Effector CD8-positive, alpha-beta T cell (primary cell): ENCODE measurements at regions not wholly inside any gene's neighbourhood (a gene's known extent, or its start where the extent isn't known, plus 50 kb on each side); places are given as distances from the start of the nearest gene placed in this dataset.

ENCODE experiments used
- DNase-seq: peaks from one replicate; lab custom pipeline; 2025; lab: John Stamatoyannopoulos, UW

DNA sequence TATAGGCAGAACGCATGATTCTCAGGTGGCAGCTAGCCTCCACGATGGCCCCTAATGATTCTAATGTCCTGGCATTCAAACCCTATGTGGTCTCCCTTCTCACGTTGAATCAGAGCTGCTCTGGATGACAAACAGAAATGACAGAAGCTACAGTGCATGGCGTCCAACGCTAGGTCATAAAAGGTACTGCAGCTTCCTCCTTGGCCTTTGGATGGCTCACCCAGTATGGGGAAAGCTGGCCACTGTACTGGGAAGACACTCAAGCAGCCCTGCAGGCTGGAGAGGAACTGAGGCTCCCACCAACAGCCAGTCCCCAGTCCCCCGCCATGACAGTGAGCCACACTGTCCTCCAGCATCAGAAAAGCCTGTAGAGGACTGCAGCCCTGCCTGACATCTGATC, 286.3 kb downstream of the FAM43A start:
- DNase-seq = no peak

DNA sequence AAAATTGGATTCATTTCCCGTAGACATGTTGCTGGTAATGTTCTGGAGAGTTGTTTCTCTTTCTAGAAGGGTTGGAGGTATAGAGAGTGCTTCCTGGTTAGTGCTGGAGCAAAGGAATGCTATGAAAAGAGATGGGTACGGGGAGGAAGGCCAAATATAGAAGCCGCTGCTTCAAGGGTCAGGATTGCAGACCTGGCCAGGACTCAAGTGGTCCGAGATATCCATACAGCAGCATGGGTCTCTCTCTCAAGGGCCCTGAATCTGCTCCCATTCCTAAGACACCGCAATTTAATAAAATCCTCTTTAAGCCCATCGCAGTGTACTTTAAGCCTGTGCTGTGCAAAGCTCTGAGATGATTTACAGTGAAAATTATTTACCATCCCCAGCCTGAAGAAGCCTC, 287.0 kb downstream of the FAM43A start:
- DNase-seq = no peak

DNA sequence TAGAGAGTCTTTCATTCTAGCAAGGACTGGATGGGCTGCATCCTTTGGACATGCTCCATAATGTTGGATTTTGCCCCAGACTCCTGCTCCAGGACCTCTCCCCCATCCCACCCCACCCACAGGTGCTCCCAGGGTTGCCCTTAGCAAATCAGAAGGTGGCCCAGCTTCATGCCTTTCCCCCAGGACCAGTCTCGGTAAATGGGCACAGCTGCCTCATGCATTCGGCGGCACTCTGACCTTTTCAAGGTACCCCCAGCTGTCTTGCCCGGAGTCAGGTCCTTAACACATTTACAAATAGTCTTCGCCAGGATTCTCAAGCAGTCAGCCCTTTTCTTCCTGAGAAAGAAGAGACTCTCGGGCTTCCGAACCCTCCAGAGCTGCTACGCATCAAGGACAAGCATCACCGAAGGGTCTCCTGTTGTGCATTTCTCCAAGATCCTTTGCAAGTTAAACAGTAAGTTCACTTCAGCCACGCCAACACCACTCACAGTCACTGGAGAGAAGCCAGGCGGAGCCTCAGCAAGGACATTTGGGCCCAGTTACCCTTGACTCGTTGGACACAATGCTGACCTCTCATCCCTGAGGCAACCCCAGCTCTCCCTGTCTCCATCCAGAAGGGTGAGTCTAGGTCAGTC, 287.8 kb downstream of the FAM43A start:
- DNase-seq = no peak

DNA sequence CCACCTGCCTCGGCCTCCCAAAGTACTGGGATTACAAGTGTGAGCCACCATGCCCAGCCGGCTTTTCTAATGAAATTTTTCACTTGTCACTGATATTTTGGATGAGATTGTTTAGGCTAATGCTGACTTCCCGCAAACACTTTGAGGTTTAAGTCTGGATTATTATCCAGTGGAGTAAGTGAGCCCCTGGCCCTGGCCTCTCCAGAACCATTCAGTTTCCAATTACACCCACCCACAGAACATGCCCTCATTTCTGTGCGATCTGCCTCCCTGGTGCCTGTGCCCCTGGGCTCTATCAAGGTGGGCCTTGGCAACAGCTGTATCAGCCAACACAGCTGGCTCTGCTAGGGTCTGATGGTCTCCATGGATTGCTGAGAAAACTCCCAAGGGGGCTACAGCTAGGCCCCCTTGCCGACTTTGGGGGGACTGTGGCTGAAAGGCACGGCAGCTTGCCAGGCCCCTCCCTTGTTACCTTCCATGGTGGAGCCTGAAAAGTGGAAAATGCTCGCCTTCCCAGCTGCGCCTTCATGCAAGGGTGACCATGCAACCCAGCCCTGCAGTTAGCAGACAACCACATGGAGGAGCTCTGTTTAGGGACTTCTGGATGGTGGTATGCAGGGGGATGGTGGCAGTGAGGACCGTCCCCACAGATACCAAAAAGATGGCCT, 288.9 kb downstream of the FAM43A start:
- DNase-seq = no peak

DNA sequence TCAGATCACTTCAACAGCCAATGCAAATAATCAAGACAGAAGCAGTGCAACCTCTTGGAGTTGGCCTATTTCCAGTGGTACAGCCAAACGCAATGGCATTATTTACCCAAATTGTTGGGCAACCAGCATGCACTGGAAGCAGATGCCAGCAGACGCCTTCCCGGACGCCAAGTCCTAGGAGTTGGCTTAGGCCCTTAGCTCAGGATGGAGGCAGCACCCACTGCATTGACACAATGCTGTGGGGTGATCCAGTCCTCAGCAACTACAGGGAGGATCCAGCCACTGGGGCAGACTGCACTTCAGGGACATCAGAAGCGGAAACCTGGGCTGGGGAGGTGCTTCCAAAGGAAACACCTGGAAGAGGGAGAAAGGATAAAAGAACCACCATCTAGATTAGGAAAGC, 290.4 kb downstream of the FAM43A start:
- no peak for DNase-seq

DNA sequence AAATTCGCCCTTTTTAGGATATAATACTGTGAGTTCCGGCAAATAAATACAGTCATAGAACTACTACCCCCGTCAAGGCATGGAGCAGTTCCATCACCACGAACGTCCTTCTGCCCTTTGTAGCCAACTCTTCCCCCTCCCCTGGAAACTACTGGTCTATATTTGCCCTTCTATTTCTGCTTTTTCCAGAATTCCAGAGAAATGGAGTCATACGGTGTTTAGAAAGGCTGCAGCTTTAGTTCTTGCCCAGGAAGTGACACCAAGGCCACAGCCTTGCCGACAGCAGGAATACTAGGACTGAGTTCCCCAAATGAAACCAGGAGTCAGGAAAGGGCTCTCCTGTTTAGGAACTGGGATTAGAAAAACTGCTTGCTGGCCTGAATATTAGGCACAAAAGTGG, 291.2 kb downstream of the FAM43A start:
- DNase-seq = no peak

DNA sequence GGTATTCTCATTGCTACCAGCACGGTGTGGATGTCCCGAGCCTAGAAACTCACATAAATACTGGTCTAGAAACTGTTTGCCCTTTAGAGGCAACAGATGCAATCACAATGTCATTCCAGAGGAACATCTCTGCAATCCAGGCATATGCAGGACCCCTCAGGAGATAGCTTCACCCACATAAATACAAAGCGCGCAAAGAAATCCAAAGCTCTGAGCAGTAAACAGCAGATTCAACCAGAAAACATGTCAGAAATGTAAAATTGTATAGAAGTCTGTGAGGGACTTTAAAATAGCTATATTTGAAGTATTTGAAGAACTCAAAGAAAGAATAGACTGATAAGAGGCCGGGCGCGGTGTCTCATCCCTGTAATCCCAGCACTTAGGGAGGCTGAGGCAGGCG, 291.7 kb downstream of the FAM43A start:
- no peak for DNase-seq

DNA sequence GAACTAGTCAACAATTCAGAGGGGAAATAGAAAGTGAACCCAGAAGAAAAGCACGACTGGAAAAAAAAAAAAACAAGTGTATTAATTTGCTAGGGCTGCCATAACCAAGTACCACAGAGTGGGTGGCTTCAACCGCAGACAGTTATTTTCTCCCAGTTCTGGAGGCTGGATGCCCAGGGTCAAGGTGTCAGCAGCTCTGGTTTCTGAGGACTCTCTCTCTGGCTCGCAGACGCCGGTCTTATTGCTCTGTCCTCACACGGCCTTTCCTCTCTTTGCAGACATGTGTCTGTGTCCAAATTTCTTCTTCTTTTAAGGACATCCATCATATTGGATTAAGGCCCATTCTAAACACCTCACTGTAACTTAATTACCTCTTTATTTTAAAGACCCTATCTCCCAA, 291.8 kb downstream of the XXYLT1 start:
- DNase-seq = no peak

DNA sequence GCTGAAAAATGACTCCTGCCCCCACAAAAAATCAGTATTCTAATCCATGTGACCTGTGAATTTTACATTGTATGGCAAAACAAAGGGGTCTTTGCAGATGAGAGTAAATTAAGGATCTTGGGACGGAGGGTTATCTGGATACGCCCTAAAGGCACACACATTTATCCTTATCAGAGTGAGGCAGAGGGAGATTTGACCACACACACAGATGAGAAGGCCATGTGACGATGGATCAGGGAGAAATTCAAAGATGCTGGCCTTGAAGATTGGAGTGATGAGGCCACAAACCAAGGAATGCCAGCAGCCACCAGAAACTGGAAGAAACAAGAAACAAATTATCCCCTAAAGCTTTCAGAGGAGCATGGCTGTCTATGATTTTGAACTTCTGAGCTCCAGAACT, 288.5 kb downstream of the XXYLT1 start:
- DNase-seq = no peak

DNA sequence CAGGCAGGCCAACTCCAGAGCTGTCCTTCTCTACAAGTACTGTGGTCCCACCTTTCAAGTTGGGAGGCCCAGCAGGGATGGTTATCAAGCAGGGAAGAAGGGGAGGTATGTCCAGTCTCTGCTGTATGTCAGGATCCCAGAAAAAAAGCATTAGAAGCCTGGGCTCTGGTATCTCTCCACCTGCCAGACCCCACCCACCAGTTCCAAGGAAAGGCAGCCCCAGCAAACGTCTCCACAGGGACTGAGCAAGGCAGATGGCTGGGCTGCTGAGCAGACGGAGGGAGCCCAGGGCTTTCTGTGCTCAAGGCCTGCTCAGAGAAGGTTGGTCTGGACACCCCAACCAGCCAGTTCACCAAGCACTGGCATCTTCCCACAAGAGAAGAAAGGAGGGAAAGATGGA, 287.8 kb downstream of the XXYLT1 start:
- DNase-seq = no peak

DNA sequence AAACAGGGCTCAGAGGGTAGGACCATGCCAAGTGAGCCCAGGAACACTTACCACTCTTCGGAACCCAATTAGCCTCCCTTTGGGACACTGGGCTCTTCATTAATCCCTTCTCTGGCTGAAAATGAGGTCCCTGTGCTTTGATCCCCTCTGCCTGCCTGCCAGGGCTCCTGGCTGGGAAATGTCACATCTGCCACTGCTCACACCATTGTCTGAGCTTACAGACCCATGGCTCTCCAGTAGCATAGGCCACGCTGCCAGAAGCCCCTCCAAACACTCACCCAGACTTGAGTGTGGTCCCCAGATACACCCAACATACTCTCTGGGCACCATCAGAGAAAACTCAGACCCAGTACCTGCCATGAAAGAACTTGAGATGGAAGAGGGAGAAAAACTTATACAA, 287.3 kb downstream of the XXYLT1 start:
- no peak for DNase-seq

DNA sequence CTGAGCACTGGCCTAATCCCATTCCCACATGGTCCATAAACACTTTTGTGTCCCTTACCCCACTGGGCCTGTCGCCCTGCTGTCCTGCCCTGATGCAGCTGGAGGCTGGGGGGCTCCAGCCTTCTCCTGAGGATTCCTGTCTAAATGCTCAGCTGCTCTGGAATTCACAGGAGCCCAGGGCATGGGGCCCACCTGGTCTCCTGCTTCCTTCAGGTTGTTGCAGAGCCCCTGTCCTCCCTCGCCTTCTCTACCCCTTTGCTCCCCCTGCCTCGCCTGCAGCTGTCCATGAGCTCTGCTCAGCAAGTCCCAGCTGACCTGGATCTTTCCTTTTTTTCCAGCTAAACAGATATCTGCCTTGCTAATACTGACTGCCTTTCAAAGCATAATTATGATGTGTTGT, 286.9 kb downstream of the XXYLT1 start:
- DNase-seq = no peak

DNA sequence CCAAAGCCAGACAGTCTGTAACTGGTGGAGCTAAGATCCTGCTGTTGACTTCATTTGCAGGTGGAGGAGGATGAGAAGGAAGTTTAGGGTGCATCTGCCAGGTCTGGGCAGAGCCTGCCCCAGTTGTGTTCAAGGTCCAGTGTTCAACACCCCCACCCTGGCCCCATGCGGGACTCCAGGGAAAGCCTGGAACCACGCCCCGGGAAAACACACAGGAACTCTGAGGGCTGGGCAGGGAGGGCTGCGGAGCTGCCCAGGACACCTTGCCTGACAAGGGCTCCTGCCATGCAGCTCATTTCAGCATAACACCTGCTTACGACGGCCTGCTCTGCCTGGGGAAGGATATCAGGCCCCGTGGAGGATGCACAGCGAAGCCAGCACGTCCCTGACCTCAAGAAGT, 286.3 kb downstream of the XXYLT1 start:
- no peak for DNase-seq

DNA sequence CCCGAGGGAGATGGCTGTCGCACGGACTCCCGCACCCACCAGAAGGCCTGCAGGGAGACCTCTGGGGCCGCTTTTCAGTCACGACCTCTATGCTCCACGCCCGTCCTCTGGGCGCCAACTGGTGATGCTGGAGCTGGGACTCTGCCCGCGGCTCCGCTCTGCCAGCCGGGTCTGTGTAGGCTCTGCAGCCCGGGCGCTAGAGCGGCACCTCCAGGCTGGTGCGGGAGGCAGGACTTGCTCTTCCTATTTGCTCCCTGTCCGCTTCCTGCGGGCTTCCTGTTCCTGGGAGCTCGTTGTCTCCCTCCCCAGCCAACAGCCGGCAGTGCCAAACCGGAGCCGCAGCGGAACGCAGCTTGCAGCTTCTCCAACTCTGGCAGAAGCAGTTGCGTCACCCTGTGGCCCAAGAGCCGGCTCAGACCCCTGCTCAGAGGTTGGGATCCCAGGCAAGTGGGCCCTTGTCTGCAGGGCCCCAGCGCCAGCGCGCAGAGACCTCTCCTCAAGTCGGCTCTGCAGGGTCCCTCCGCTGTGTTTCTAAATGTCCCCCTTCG, 285.9 kb downstream of the XXYLT1 start:
- no peak for DNase-seq

DNA sequence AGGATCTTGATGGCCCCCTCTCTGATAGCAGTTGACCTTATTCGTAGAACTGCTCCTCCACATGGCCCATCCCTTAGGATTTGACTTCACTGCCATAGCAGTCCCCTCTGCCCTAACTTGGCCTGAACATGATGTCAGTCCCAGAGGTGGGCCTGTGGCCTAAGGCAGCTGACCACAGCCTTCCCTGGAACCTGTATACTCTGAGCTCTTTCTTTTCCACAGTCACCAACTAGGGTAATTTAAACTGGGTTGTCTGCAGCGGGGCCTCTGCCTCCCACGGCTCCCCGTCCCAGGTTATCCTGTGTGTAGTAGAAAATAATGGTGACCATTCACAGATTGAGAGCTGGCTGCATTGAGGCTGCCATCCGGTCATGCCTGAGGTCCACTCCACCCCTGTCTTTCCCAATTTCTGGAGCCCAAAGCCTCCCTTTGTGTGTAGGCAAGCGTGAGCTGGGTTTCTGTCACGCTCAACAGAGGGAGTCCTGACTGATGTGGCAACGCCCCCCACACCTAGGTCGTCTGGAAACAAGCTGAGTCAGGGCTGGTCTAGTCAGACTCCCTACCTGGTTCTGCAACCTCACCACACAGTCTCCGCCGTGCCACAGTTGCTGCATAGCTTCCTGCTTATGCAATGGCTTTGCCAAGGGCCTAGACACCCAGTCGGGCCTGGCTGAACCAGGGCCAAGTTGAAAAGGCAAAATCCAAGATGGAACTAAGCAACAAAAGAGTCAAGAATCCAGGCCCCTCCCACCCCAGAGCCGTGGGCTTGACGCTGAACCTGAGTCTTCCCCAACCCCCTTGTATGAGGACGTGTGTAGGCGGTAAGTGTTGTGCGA, 284.5 kb downstream of the XXYLT1 start:
- DNase-seq = no peak

DNA sequence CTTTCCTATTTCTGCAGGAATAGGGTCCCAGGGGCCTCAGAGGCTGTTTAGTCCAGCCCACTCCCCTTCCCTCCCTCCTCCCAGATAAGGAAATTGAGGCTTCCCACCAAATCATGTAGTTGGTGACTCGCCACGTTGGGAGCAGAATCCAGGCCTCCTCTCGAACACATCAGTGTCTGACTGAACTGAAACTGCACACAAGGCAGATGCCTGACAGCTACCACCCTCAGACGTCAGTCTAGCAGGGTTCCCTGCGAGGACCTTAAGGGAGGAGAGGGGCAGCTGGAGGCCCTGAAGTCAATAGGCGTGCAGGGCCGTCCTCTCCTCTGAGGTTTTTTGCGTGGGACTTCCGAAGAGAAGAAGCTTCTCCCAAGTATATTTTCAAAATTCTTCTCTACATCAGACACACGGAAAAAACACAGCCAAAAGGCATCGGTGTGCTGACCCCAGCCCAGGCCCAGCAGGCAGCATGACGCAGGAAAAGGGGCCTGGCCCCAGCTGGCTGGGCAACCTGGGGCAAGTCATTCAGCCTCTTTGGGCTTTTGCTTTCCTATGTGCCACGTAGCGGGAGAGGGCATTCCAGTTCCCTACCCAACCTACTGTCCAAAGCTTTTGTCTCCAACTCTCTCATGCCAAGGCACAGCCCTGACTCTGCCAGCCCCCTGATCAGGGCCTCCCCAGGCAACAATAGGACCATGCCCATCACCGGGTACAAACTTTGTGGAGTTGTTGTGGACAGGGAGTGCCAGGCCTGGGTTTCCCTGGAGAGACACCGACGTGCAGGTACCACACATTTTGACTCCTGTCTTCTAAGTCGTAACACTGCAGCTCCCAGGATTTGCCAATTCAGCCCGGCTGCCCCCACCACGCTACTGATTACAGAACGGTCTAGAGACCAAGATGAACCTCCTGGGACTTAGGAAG, 283.1 kb downstream of the XXYLT1 start:
- no peak for DNase-seq

DNA sequence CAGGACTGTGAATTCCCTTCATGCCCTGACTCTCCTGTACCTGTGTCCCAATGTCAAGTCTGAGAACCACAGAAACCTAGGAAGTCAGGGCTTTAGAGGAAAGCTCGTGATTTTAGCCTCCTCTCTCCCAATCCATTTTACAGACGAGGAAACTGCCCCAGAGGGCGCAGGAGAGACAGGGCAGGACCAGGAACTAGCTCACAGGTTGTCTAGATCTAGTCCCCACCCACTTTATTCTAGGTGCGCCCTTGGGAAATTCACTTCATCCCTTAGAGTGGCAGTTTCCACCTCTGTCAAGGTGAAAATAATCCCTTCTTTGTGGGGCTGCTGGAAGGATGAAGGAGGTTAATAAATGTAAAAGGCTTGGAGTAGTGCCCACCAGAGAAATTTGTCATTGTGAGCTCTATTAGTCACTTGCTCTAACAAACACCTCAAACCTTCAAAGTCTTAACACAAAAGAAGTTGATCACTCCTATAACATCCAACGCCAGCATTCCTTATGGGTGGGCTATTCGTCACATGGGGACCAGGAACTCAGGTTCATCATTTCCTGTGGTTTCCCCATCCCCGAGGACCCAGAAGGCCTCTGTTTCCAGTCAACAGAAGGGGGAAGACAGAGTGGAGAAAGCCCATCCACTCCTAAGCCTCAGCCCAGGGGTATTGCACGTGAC, 282.3 kb downstream of the XXYLT1 start:
- no peak for DNase-seq

DNA sequence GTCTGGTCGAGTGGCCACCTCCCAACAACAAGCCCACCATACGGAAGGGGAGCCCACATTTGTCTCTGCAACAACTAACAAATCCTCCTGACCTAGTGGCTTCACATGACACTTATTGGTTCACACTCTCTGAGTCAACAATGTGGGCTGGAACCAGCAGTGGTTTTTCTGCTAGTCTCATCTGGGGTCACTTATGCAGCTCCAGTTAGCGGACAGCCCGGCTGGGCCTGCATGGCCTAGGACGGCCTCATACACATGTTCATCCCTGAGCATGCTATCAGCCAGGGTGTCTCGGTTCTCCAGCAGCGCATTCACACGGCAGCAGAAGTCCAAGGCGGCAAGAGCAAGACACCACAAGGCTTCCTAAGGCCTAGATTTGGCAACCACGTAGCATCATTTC, 281.7 kb downstream of the XXYLT1 start:
- DNase-seq = no peak

DNA sequence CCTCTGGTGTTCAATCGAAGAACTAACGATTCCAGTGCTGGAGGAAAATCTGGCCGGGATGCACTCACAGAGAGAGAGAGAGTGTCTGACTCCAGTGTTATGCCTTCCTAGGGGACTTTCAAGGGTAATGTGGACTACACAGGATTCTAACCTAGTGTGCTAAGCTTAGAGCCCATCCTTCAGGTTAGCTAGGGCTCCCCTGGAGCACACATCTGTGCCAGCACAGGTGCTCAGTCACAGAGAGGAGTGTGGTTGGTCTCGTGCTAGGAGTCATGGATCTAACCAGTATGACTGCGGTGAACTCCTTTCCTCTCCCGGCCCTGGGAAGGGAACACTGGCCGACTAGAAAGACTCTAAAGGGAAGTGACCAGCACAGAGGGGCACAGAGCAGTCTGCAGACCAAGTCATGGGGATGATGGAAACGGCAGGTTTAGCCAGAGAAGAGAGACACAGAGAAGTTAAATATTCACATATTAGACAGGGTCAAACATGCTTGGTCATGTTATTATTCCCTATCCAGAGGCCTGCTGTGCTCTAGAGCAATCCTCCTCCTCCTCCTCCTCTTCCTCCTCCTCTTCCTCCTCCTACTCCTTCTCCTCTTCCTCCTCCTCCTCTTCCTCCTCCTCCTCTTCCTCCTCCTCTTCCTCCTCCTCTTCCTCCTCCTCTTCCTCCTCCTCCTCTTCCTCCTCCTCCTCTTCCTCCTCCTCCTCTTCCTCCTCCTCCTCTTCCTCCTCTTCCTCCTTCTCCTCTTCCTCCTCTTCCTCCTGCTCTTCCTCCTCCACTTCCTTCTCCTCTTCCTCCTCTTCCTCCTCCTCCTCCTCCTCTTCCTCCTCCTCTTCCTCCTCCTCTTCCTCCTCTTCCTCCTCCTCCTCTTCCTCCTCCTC, 280.3 kb downstream of the XXYLT1 start:
- DNase-seq = no peak

DNA sequence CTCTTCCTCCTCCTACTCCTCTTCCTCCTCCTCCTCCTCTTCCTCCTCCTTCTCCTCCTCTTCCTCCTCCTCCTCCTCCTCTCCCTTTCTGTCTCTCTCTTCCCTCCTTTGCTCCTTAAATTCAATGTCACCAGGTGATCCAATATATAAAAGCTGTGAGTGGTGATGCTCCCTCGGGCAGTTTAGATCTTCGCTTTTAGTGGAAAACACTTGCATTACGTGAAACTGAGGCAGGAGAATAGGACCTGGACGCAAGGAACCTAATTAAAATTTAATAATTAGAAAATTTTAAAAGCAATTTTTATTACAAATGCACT, 279.7 kb downstream of the XXYLT1 start:
- DNase-seq = no peak
